ENCODE measurements at regions not wholly inside any gene's neighbourhood (a gene's known extent, or its start where the extent isn't known, plus 50 kb on each side); places are given as distances from the start of the nearest gene placed in this dataset.
A peak's percentile ranks its signal among the peaks of the same experiment; 100 is the strongest.

- H3K36me3 ChIP-seq (ENCODE audit: control insufficient read depth in 3 of 3, insufficient read depth in 2 of 3, low read depth in 1 of 3, low read length in 3 of 3) = no peaks in the 10 kb centered on the region
- peak overlapping the region; percentile 5 to 88 (median 45) for H3K27ac ChIP-seq (ENCODE audit: low read depth in 1 of 3, low read length in 2 of 3)
- FAIRE-seq (no peak), DNase-seq (peak in 1 of 2 donors; percentile 53)
- H3K4me3 ChIP-seq (ENCODE audit: low read depth in 1 of 3, low read length in 3 of 3) = no peak overlapping the region
- no peaks in the 10 kb centered on the region for H3K9me3 ChIP-seq (ENCODE audit: control insufficient read depth in 2 of 2, insufficient read depth in 1 of 2, low read depth in 1 of 2, low read length in 1 of 2)
- peaks cover 0 to 3% (median 0%) of the 10 kb centered on the region in 3 donors for H3K4me1 ChIP-seq (ENCODE audit: control insufficient read depth in 3 of 3, insufficient read depth in 2 of 3, low read depth in 1 of 3, low read length in 2 of 3)
- H3K27me3 ChIP-seq (ENCODE audit: control insufficient read depth in 3 of 3, insufficient read depth in 3 of 3, low read length in 3 of 3) = no peaks in the 10 kb centered on the region
- WGBS, 3 donors = 40 to 82% (median 58%) methylated on average over 6 of the region's 6 CpGs
Measured at GRCh38 chr2:136238286-136239078, 120.5 kb upstream of the CXCR4 start.

- DNase-seq (no peak), FAIRE-seq (no peak)
- no peaks in the 10 kb centered on the region for H3K9me3 ChIP-seq (ENCODE audit: control insufficient read depth in 2 of 2, insufficient read depth in 1 of 2, low read depth in 1 of 2, low read length in 1 of 2)
- no peaks in the 10 kb centered on the region for H3K36me3 ChIP-seq (ENCODE audit: control insufficient read depth in 3 of 3, insufficient read depth in 2 of 3, low read depth in 1 of 3, low read length in 3 of 3)
- H3K27me3 ChIP-seq (ENCODE audit: control insufficient read depth in 3 of 3, insufficient read depth in 3 of 3, low read length in 3 of 3) = peaks cover 0 to 2% (median 0%) of the 10 kb centered on the region in 3 donors
- H3K4me3 ChIP-seq (ENCODE audit: low read depth in 1 of 3, low read length in 3 of 3) = no peak overlapping the region
- H3K27ac ChIP-seq (ENCODE audit: low read depth in 1 of 3, low read length in 2 of 3) = peak overlapping the region in 1 of 3 donors; percentile 3
- 54 to 62% (median 56%) methylated on average over 4 of the region's 4 CpGs for WGBS, 3 donors
- peaks cover 0 to 3% (median 0%) of the 10 kb centered on the region in 3 donors for H3K4me1 ChIP-seq (ENCODE audit: control insufficient read depth in 3 of 3, insufficient read depth in 2 of 3, low read depth in 1 of 3, low read length in 2 of 3)
Measured at GRCh38 chr2:136236019-136236418, 118.1 kb upstream of the CXCR4 start.

- no peak for DNase-seq
- 58 to 82% (median 80%) methylated on average over 4 of the region's 4 CpGs for WGBS, 3 donors
- H3K4me1 ChIP-seq (ENCODE audit: control insufficient read depth in 3 of 3, insufficient read depth in 2 of 3, low read depth in 1 of 3, low read length in 2 of 3) = peaks cover 0 to 3% (median 0%) of the 10 kb centered on the region in 3 donors
- H3K36me3 ChIP-seq (ENCODE audit: control insufficient read depth in 3 of 3, insufficient read depth in 2 of 3, low read depth in 1 of 3, low read length in 3 of 3) = no peaks in the 10 kb centered on the region
- H3K27ac ChIP-seq (ENCODE audit: low read depth in 1 of 3, low read length in 2 of 3) = no peak overlapping the region
- FAIRE-seq = no peak
- H3K4me3 ChIP-seq (ENCODE audit: low read depth in 1 of 3, low read length in 3 of 3) = no peak overlapping the region
- no peaks in the 10 kb centered on the region for H3K9me3 ChIP-seq (ENCODE audit: control insufficient read depth in 2 of 2, insufficient read depth in 1 of 2, low read depth in 1 of 2, low read length in 1 of 2)
- H3K27me3 ChIP-seq (ENCODE audit: control insufficient read depth in 3 of 3, insufficient read depth in 3 of 3, low read length in 3 of 3) = peaks cover 0 to 2% (median 0%) of the 10 kb centered on the region in 3 donors
Measured at GRCh38 chr2:136235546-136235945, 117.6 kb upstream of the CXCR4 start.

GRCh38 chr2:136234261-136234660, 116.3 kb upstream of the CXCR4 start:
- Histone ChIP-seq H3K27me3 (ENCODE audit: control insufficient read depth in 3 of 3, insufficient read depth in 3 of 3, low read length in 3 of 3) (peaks cover 0 to 2% (median 0%) of the 10 kb centered on the region in 3 donors), H3K4me1 (ENCODE audit: control insufficient read depth in 3 of 3, insufficient read depth in 2 of 3, low read depth in 1 of 3, low read length in 2 of 3) (peaks cover 0 to 3% (median 0%) of the 10 kb centered on the region in 3 donors), H3K4me3 (ENCODE audit: low read depth in 1 of 3, low read length in 3 of 3) (no peak overlapping the region), H3K9me3 (ENCODE audit: control insufficient read depth in 2 of 2, insufficient read depth in 1 of 2, low read depth in 1 of 2, low read length in 1 of 2) (no peaks in the 10 kb centered on the region), H3K27ac (ENCODE audit: low read depth in 1 of 3, low read length in 2 of 3) (no peak overlapping the region), H3K36me3 (ENCODE audit: control insufficient read depth in 3 of 3, insufficient read depth in 2 of 3, low read depth in 1 of 3, low read length in 3 of 3) (no peaks in the 10 kb centered on the region)
- DNase-seq = no peak
- WGBS, 3 donors = 84 to 88% (median 87%) methylated on average over 7 of the region's 7 CpGs
- FAIRE-seq = no peak

- no peak for FAIRE-seq
Measured at GRCh38 chr2:136233298-136233697, 115.3 kb upstream of the CXCR4 start.

GRCh38 chr2:136232456-136233172, 114.7 kb upstream of the CXCR4 start:
- WGBS, 3 donors = 46 to 52% (median 50%) methylated on average over 7 of the region's 7 CpGs
- Histone ChIP-seq H3K9me3 (ENCODE audit: control insufficient read depth in 2 of 2, insufficient read depth in 1 of 2, low read depth in 1 of 2, low read length in 1 of 2) (no peaks in the 10 kb centered on the region), H3K4me3 (ENCODE audit: low read depth in 1 of 3, low read length in 3 of 3) (no peak overlapping the region), H3K27me3 (ENCODE audit: control insufficient read depth in 3 of 3, insufficient read depth in 3 of 3, low read length in 3 of 3) (peaks cover 0 to 2% (median 0%) of the 10 kb centered on the region in 3 donors), H3K4me1 (ENCODE audit: control insufficient read depth in 3 of 3, insufficient read depth in 2 of 3, low read depth in 1 of 3, low read length in 2 of 3) (peaks cover 0 to 3% (median 0%) of the 10 kb centered on the region in 3 donors), H3K36me3 (ENCODE audit: control insufficient read depth in 3 of 3, insufficient read depth in 2 of 3, low read depth in 1 of 3, low read length in 3 of 3) (no peaks in the 10 kb centered on the region), H3K27ac (ENCODE audit: low read depth in 1 of 3, low read length in 2 of 3) (no peak overlapping the region)
- DNase-seq (no peak), FAIRE-seq (no peak)

More at GRCh38 chr2:136233298-136233697, 115.3 kb upstream of the CXCR4 start:
- Histone ChIP-seq H3K9me3 (ENCODE audit: control insufficient read depth in 2 of 2, insufficient read depth in 1 of 2, low read depth in 1 of 2, low read length in 1 of 2) (no peaks in the 10 kb centered on the region), H3K27me3 (ENCODE audit: control insufficient read depth in 3 of 3, insufficient read depth in 3 of 3, low read length in 3 of 3) (peaks cover 0 to 2% (median 0%) of the 10 kb centered on the region in 3 donors), H3K4me3 (ENCODE audit: low read depth in 1 of 3, low read length in 3 of 3) (no peak overlapping the region), H3K36me3 (ENCODE audit: control insufficient read depth in 3 of 3, insufficient read depth in 2 of 3, low read depth in 1 of 3, low read length in 3 of 3) (no peaks in the 10 kb centered on the region), H3K27ac (ENCODE audit: low read depth in 1 of 3, low read length in 2 of 3) (no peak overlapping the region), H3K4me1 (ENCODE audit: control insufficient read depth in 3 of 3, insufficient read depth in 2 of 3, low read depth in 1 of 3, low read length in 2 of 3) (peaks cover 0 to 3% (median 0%) of the 10 kb centered on the region in 3 donors)
- DNase-seq = no peak

GRCh38 chr2:136230464-136230863, 112.5 kb upstream of the CXCR4 start:
- DNase-seq (no peak), FAIRE-seq (no peak)
- no peak overlapping the region for H3K27ac ChIP-seq (ENCODE audit: low read depth in 1 of 3, low read length in 2 of 3)
- peaks cover 0 to 2% (median 0%) of the 10 kb centered on the region in 3 donors for H3K27me3 ChIP-seq (ENCODE audit: control insufficient read depth in 3 of 3, insufficient read depth in 3 of 3, low read length in 3 of 3)
- peaks cover 0 to 3% (median 0%) of the 10 kb centered on the region in 3 donors for H3K4me1 ChIP-seq (ENCODE audit: control insufficient read depth in 3 of 3, insufficient read depth in 2 of 3, low read depth in 1 of 3, low read length in 2 of 3)
- H3K9me3 ChIP-seq (ENCODE audit: control insufficient read depth in 2 of 2, insufficient read depth in 1 of 2, low read depth in 1 of 2, low read length in 1 of 2) = no peaks in the 10 kb centered on the region
- no peaks in the 10 kb centered on the region for H3K36me3 ChIP-seq (ENCODE audit: control insufficient read depth in 3 of 3, insufficient read depth in 2 of 3, low read depth in 1 of 3, low read length in 3 of 3)
- H3K4me3 ChIP-seq (ENCODE audit: low read depth in 1 of 3, low read length in 3 of 3) = no peak overlapping the region
- 69 to 85% (median 80%) methylated on average over 5 of the region's 5 CpGs for WGBS, 3 donors

GRCh38 chr2:136226903-136227302, 109.0 kb upstream of the CXCR4 start:
- H3K36me3 ChIP-seq (ENCODE audit: control insufficient read depth in 3 of 3, insufficient read depth in 2 of 3, low read depth in 1 of 3, low read length in 3 of 3) = no peaks in the 10 kb centered on the region
- DNase-seq = no peak
- WGBS, 3 donors = 80 to 87% (median 83%) methylated on average over 4 of the region's 4 CpGs
- H3K4me1 ChIP-seq (ENCODE audit: control insufficient read depth in 3 of 3, insufficient read depth in 2 of 3, low read depth in 1 of 3, low read length in 2 of 3) = no peaks in the 10 kb centered on the region
- H3K27me3 ChIP-seq (ENCODE audit: control insufficient read depth in 3 of 3, insufficient read depth in 3 of 3, low read length in 3 of 3) = peaks cover 0 to 2% (median 0%) of the 10 kb centered on the region in 3 donors
- no peak for FAIRE-seq
- no peak overlapping the region for H3K4me3 ChIP-seq (ENCODE audit: low read depth in 1 of 3, low read length in 3 of 3)
- no peaks in the 10 kb centered on the region for H3K9me3 ChIP-seq (ENCODE audit: control insufficient read depth in 2 of 2, insufficient read depth in 1 of 2, low read depth in 1 of 2, low read length in 1 of 2)
- no peak overlapping the region for H3K27ac ChIP-seq (ENCODE audit: low read depth in 1 of 3, low read length in 2 of 3)

Measured in small intestine (tissue), 7 donors.